ENCODE measurements at regions not wholly inside any gene's neighbourhood (a gene's known extent, or its start where the extent isn't known, plus 50 kb on each side); places are given as distances from the start of the nearest gene placed in this dataset.
"Not testable (repeated sequence)": the region's sequence is repeated elsewhere in the genome, so short reads cannot be mapped to it uniquely, and the experiment has no call there.

GRCh38 chr18:11487390-11487789, 122.0 kb upstream of the SLC35G4 start:
- no peak for TF ChIP-seq EZH2 (IDR thresholded peaks at IDR 0.05)
- TF ChIP-seq, protein P1, sequence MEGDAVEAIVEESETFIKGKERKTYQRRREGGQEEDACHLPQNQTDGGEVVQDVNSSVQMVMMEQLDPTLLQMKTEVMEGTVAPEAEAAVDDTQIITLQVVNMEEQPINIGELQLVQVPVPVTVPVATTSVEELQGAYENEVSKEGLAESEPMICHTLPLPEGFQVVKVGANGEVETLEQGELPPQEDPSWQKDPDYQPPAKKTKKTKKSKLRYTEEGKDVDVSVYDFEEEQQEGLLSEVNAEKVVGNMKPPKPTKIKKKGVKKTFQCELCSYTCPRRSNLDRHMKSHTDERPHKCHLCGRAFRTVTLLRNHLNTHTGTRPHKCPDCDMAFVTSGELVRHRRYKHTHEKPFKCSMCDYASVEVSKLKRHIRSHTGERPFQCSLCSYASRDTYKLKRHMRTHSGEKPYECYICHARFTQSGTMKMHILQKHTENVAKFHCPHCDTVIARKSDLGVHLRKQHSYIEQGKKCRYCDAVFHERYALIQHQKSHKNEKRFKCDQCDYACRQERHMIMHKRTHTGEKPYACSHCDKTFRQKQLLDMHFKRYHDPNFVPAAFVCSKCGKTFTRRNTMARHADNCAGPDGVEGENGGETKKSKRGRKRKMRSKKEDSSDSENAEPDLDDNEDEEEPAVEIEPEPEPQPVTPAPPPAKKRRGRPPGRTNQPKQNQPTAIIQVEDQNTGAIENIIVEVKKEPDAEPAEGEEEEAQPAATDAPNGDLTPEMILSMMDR (IDR thresholded peaks at IDR 0.05): no peak
- no peak for TF ChIP-seq EZH2phosphoT487 (IDR thresholded peaks at IDR 0.05)
- H3K4me2 ChIP-seq: no peak overlapping the region
- no peaks in the 10 kb centered on the region for H3F3A ChIP-seq (ENCODE audit: low read depth)
- H3K9ac ChIP-seq: no peak overlapping the region
- no peak overlapping the region for H3K4me3 ChIP-seq
- H3K9me3 Mint-ChIP-seq: no peaks in the 10 kb centered on the region
- H3K36me3 Mint-ChIP-seq: no peaks in the 10 kb centered on the region
- H3K4me1 ChIP-seq: no peaks in the 10 kb centered on the region
- H3K27ac Mint-ChIP-seq: no peak overlapping the region
- H3K27me3 Mint-ChIP-seq (ENCODE audit: insufficient read depth, low read depth): peaks cover 2% of the 10 kb centered on the region
- no peak overlapping the region for H3K27ac ChIP-seq
- H3K27me3 ChIP-seq: no peaks in the 10 kb centered on the region
- H3K9me3 ChIP-seq (ENCODE audit: low read depth): no peaks in the 10 kb centered on the region
- no peaks in the 10 kb centered on the region for H3K79me2 ChIP-seq (ENCODE audit: low read depth)
- H3K4me1 Mint-ChIP-seq: no peaks in the 10 kb centered on the region
- no peaks in the 10 kb centered on the region for H3K36me3 ChIP-seq
- no peaks in the 10 kb centered on the region for H4K20me1 ChIP-seq (ENCODE audit: low read depth)
- no peak for DNase-seq (ENCODE audit: low spot score)
- H3K4me3 Mint-ChIP-seq: no peak overlapping the region
- no peak overlapping the region for H2AFZ ChIP-seq (replicated peaks)

DNA sequence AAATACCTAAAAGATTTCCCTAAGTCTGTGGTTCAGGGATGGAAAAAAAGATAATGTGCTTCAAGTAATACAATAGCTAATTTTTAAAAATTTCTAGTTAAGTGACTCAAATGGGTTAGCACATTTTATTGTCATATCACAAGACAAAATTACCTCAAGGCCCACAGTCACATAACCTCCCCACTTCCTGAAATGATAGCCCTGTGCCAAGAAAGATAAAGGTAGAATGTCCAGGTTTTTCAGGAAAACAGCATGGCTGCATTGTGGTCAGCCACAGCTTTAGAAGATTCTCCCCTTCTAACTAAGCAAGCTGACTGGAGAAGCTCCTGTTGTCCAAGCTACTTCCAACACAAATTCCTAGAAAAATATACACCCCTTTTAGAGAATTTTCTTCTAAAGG, 127.1 kb upstream of the SLC35G4 start:
- Histone ChIP-seq H3K9me3 (ENCODE audit: low read depth) (no peaks in the 10 kb centered on the region), H3K4me1 (no peaks in the 10 kb centered on the region), H3F3A (ENCODE audit: low read depth) (no peaks in the 10 kb centered on the region), H3K9ac (no peak overlapping the region), H4K20me1 (ENCODE audit: low read depth) (no peaks in the 10 kb centered on the region), H3K36me3 (no peaks in the 10 kb centered on the region), H2AFZ (replicated peaks) (no peak overlapping the region), H3K4me3 (no peak overlapping the region), H3K4me2 (no peak overlapping the region), H3K79me2 (ENCODE audit: low read depth) (no peaks in the 10 kb centered on the region), H3K27me3 (no peaks in the 10 kb centered on the region), H3K27ac (no peak overlapping the region)
- peaks cover 9% of the 10 kb centered on the region for H3K9me3 Mint-ChIP-seq
- no peaks in the 10 kb centered on the region for H3K36me3 Mint-ChIP-seq
- H3K27me3 Mint-ChIP-seq (ENCODE audit: insufficient read depth, low read depth): peaks cover 2% of the 10 kb centered on the region
- no peak for DNase-seq (ENCODE audit: low spot score)
- H3K27ac Mint-ChIP-seq: no peak overlapping the region
- peaks cover 3% of the 10 kb centered on the region for H3K4me1 Mint-ChIP-seq
- TF ChIP-seq EZH2 (IDR thresholded peaks at IDR 0.05) (no peak), EZH2phosphoT487 (IDR thresholded peaks at IDR 0.05) (no peak)
- TF ChIP-seq, protein P1 (IDR thresholded peaks at IDR 0.05): no peak
- H3K4me3 Mint-ChIP-seq: no peak overlapping the region

DNA sequence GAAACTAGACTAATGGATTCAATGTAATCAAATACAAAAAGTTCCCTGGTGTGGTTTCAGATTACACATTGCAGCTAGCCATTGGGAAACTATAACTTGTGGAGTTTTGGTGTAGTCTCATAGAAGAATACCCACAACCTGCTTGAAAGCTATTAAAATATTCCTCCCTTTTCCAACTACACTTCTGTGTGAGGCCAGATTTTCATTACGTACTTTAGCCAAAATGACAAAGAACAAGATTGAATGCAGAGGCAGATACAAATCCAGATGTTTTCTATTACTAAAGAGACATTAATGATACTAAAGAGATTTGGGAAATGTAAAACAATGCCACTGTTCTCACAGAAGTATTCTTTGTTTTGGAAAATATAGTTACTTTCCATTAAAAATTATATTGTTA, 128.7 kb upstream of the SLC35G4 start:
- no peaks in the 10 kb centered on the region for H3K36me3 Mint-ChIP-seq
- Histone ChIP-seq H4K20me1 (ENCODE audit: low read depth) (no peaks in the 10 kb centered on the region), H3K27ac (no peak overlapping the region), H3K4me1 (no peaks in the 10 kb centered on the region), H3K9me3 (ENCODE audit: low read depth) (no peaks in the 10 kb centered on the region), H3K4me3 (no peak overlapping the region), H3K27me3 (no peaks in the 10 kb centered on the region), H3K4me2 (no peak overlapping the region), H3F3A (ENCODE audit: low read depth) (no peaks in the 10 kb centered on the region), H3K9ac (no peak overlapping the region), H3K79me2 (ENCODE audit: low read depth) (no peaks in the 10 kb centered on the region), H2AFZ (replicated peaks) (no peak overlapping the region), H3K36me3 (no peaks in the 10 kb centered on the region)
- peaks cover 3% of the 10 kb centered on the region for H3K4me1 Mint-ChIP-seq
- H3K9me3 Mint-ChIP-seq: peaks cover 18% of the 10 kb centered on the region
- DNase-seq (ENCODE audit: low spot score): no peak
- peaks cover 2% of the 10 kb centered on the region for H3K27me3 Mint-ChIP-seq (ENCODE audit: insufficient read depth, low read depth)
- TF ChIP-seq, protein P1 (IDR thresholded peaks at IDR 0.05): no peak
- H3K27ac Mint-ChIP-seq: no peak overlapping the region
- H3K4me3 Mint-ChIP-seq: no peak overlapping the region

DNA sequence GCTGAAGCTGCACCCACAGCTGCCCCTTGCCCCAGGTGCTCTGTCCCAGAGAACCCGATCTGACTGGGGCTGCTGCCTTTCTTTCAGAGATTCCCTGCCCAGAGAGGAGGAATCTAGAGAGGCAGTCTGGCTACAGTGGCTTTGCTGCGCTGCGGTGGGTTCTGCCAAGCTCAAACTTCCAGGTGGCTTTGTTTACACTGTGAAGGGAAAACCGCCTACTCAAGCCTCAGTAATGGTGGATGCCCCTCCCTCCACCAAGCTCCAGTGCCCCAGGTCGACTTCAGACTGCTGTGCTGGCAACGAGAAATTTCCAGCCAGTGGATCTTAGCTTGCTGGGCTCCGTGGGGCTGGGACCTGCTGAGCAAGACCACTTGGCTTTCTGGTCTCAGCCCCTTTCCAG, 130.4 kb upstream of the SLC35G4 start:
- H3K4me1 Mint-ChIP-seq; H3K4me1 ChIP-seq; H3K9ac ChIP-seq; H3K4me2 ChIP-seq; H3K27me3 Mint-ChIP-seq (ENCODE audit: insufficient read depth, low read depth); H3K9me3 ChIP-seq (ENCODE audit: low read depth); H3K27ac Mint-ChIP-seq; H3K27me3 ChIP-seq; H3K4me3 ChIP-seq; DNase-seq (ENCODE audit: low spot score); H3K27ac ChIP-seq; H3K36me3 ChIP-seq; H3K36me3 Mint-ChIP-seq; H3K4me3 Mint-ChIP-seq; H3K79me2 ChIP-seq (ENCODE audit: low read depth); H4K20me1 ChIP-seq (ENCODE audit: low read depth); H3F3A ChIP-seq (ENCODE audit: low read depth): not testable (repeated sequence)
- H3K9me3 Mint-ChIP-seq: peaks cover 29% of the 10 kb centered on the region
- H2AFZ ChIP-seq (replicated peaks): peak overlapping the region; percentile 79
